ENCODE measurements at regions not wholly inside any gene's neighbourhood (a gene's known extent, or its start where the extent isn't known, plus 50 kb on each side); places are given as distances from the start of the nearest gene placed in this dataset.

DNA sequence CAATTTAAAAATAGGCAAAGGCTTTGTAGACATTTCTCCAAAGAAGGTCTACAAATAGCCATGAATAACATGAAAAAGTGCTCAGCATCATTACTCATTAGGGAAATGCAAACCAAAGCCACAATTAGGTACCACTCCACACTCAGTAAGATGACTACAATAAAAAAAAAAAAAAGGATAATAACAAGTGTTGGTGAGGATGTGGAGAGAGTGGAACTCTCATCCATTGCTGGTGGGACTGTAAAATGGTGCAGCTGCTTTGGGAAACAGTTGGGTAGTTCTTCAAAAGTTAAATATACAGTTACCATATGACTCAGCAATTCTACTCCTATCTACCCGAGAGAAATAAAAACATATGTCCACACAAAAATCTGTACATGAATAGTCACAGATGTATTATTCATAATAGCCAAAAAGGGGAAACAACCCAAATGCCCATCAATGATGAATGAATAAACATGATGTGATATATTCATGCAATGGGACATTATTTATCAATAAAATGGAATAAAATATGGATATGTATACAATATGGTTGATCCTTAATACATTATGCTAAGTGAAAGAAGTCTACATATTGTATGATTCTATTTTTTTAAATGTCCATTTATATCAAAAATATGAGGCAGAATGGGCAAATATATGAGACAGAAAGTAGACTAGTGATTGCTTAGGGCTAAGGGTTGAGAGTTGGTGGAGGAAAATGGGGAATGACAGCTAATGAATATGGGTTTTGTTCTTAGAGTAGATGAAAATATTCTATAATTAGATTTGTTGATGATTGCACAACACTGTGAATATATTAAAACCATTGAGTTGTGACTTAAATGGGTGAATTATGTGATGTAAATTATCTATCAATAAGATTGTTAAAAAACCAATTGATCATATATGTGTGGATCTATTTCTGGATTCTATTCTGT is 66.1 kb upstream of the SMAD3 start:
- no peak overlapping the region for H3K23ac ChIP-seq (ENCODE audit: insufficient read length, low read depth, low read length)
- Mint-ChIP-seq H3K27ac (no peak overlapping the region), H3K9me3 (0 out of 5 replicates have a peak, but pooled peaks cover 0 to 2% of the 10 kb centered on the region in 2 experiments), H3K27me3 (ENCODE audit: low read depth) (peaks cover 2% of the 10 kb centered on the region; the same call in 1 of the 2 replicates), H3K4me3 (no peak overlapping the region), H3K36me3 (ENCODE audit: insufficient read depth in 1 of 3, low read depth in 3 of 3) (no peaks in the 10 kb centered on the region), H3K4me1 (peaks cover 9 to 10% of the 10 kb centered on the region in 2 experiments)
- no peak overlapping the region for H4K91ac ChIP-seq (ENCODE audit: insufficient read length, low read depth, low read length)
- H3K14ac ChIP-seq (ENCODE audit: insufficient read depth, low read length), result no peak overlapping the region
- no peak overlapping the region for H3K4me2 ChIP-seq (ENCODE audit: insufficient read depth, insufficient read length, low read length)
- H3K27me3 ChIP-seq (ENCODE audit: insufficient read depth, low read length), result no peaks in the 10 kb centered on the region
- no peak overlapping the region for H3K4ac ChIP-seq (ENCODE audit: low read depth, low read length)
- H3K9ac ChIP-seq (ENCODE audit: extremely low read depth, insufficient read length, low read length), result no peak overlapping the region
- no peak overlapping the region for H2BK15ac ChIP-seq (ENCODE audit: low read depth, low read length)
- H2BK5ac ChIP-seq (ENCODE audit: insufficient read length, low read length), result no peak overlapping the region
- H3K9me3 ChIP-seq (ENCODE audit: control insufficient read depth, low read depth, low read length), result no peaks in the 10 kb centered on the region
- no peaks in the 10 kb centered on the region for H3K4me1 ChIP-seq (ENCODE audit: insufficient read depth, low read length)
- DNase-seq, result no peak
- no peak overlapping the region for H3K27ac ChIP-seq (ENCODE audit: insufficient read length, low read depth, low read length)
- no peak overlapping the region for H2BK20ac ChIP-seq (ENCODE audit: low read depth, low read length, poor library complexity, severe bottlenecking)
- H3K18ac ChIP-seq (ENCODE audit: insufficient read length, low read depth, low read length), result no peak overlapping the region
- H3T11ph ChIP-seq (ENCODE audit: low read length), result no peak overlapping the region
- WGBS (ENCODE audit: extremely low coverage, insufficient read length, low lambda C conversion rate), result no CpG with 5 or more reads among the region's 1 CpG
- H2AFZ ChIP-seq (ENCODE audit: low read length), result no peak overlapping the region
- no peak overlapping the region for H2AK5ac ChIP-seq (ENCODE audit: insufficient read length, low read length)
- H3K79me2 ChIP-seq (ENCODE audit: insufficient read depth, low read length), result no peaks in the 10 kb centered on the region
- H4K20me1 ChIP-seq (ENCODE audit: control insufficient read depth, insufficient read depth, insufficient read length), result no peaks in the 10 kb centered on the region
- H3K23me2 ChIP-seq (ENCODE audit: insufficient read length, low read depth, low read length, poor library complexity, severe bottlenecking), result no peaks in the 10 kb centered on the region
- H2BK12ac ChIP-seq (ENCODE audit: insufficient read length, low read depth, low read length), result no peak overlapping the region
- H3K79me1 ChIP-seq (ENCODE audit: insufficient read depth, low read depth, low read length, poor library complexity, severe bottlenecking), result no peaks in the 10 kb centered on the region
- H3K56ac ChIP-seq (ENCODE audit: insufficient read length, low read depth, low read length), result no peak overlapping the region
- H2BK120ac ChIP-seq (ENCODE audit: low read depth, low read length, poor library complexity, severe bottlenecking), result no peak overlapping the region
- TF ChIP-seq, protein P1, sequence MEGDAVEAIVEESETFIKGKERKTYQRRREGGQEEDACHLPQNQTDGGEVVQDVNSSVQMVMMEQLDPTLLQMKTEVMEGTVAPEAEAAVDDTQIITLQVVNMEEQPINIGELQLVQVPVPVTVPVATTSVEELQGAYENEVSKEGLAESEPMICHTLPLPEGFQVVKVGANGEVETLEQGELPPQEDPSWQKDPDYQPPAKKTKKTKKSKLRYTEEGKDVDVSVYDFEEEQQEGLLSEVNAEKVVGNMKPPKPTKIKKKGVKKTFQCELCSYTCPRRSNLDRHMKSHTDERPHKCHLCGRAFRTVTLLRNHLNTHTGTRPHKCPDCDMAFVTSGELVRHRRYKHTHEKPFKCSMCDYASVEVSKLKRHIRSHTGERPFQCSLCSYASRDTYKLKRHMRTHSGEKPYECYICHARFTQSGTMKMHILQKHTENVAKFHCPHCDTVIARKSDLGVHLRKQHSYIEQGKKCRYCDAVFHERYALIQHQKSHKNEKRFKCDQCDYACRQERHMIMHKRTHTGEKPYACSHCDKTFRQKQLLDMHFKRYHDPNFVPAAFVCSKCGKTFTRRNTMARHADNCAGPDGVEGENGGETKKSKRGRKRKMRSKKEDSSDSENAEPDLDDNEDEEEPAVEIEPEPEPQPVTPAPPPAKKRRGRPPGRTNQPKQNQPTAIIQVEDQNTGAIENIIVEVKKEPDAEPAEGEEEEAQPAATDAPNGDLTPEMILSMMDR (conservative IDR thresholded peaks at IDR 0.05), result no peak
- H4K5ac ChIP-seq (ENCODE audit: insufficient read length, low read depth, low read length), result no peak overlapping the region
- no peak overlapping the region for H4K8ac ChIP-seq (replicated peaks; ENCODE audit: insufficient read length, low read depth, low read length)

All from H9 (cell line).